Mesenchymal stem cell (in vitro differentiated cells and primary cell): ENCODE measurements at regions not wholly inside any gene's neighbourhood (a gene's known extent, or its start where the extent isn't known, plus 50 kb on each side); places are given as distances from the start of the nearest gene placed in this dataset.

Source experiments
- DNase-seq: peaks from one replicate; pipeline ENCODE4 v3.0.0-alpha.2; 2013
- H2AFZ ChIP-seq: one replicate; pipeline ENCODE4 v1.6.1; 2013; ENCODE audit warnings: low read depth, mild to moderate bottlenecking, control low read depth, inconsistent platforms, low read length, moderate library complexity
- H2AK5ac ChIP-seq: 2 replicates; pipeline ENCODE4 v1.6.1; 2013; ENCODE audit warnings: low read length, moderate library complexity, mild to moderate bottlenecking, inconsistent platforms; ENCODE audit not compliant: severe bottlenecking
- H2BK120ac ChIP-seq: one replicate; pipeline ENCODE4 v1.6.1; 2013; ENCODE audit warnings: low read depth, mild to moderate bottlenecking, inconsistent platforms, low read length, moderate library complexity
- H2BK12ac ChIP-seq, 2 experiments: one replicate each; pipeline ENCODE4 v1.6.1; 2013; ENCODE audit warnings: inconsistent platforms in 2 of 2, low read length in 2 of 2, mild to moderate bottlenecking in 2 of 2, moderate library complexity in 2 of 2, control low read depth in 1 of 2
- H2BK15ac ChIP-seq: one replicate; pipeline ENCODE4 v1.6.1; 2013; ENCODE audit warnings: mild to moderate bottlenecking, low read depth, inconsistent platforms; ENCODE audit not compliant: poor library complexity, severe bottlenecking
- H2BK5ac ChIP-seq: 2 replicates; pipeline ENCODE4 v1.6.1; 2013; ENCODE audit warnings: low read depth, mild to moderate bottlenecking, low read length, control low read depth, inconsistent platforms; ENCODE audit not compliant: poor library complexity, severe bottlenecking
- H3K14ac ChIP-seq, 2 experiments: one replicate each; pipeline ENCODE4 v1.6.1; 2013; ENCODE audit warnings: inconsistent platforms in 2 of 2, low read length in 2 of 2, control low read depth in 1 of 2, mild to moderate bottlenecking in 1 of 2, moderate library complexity in 1 of 2
- H3K18ac ChIP-seq, 2 experiments: one replicate each; pipeline ENCODE4 v1.6.1; 2013; ENCODE audit warnings: inconsistent platforms in 2 of 2, low read length in 2 of 2, control low read depth in 1 of 2, low read depth in 1 of 2, mild to moderate bottlenecking in 1 of 2
- H3K23ac ChIP-seq, 2 experiments: one replicate each; pipeline ENCODE4 v1.6.1; 2013; ENCODE audit warnings: inconsistent platforms in 2 of 2, low read length in 2 of 2, mild to moderate bottlenecking in 2 of 2, moderate library complexity in 2 of 2, control low read depth in 1 of 2
- H3K27ac ChIP-seq: 2 replicates; pipeline ENCODE4 v1.5.1; 2013; ENCODE audit warnings: mild to moderate bottlenecking, moderate library complexity, low read length, control low read depth, inconsistent platforms; ENCODE audit not compliant: poor library complexity, severe bottlenecking
- H3K27me3 ChIP-seq, 2 experiments: 2 replicates each; pipeline versions ENCODE4 v1.6.1 to v1.7.0; 2013; ENCODE audit warnings: low read length in 2 of 2, mild to moderate bottlenecking in 2 of 2, moderate library complexity in 2 of 2, control low read depth in 1 of 2, inconsistent platforms in 1 of 2; ENCODE audit not compliant: control insufficient read depth in 1 of 2, insufficient read depth in 1 of 2
- H3K36me3 ChIP-seq, 2 experiments: 2 replicates each; pipeline versions ENCODE4 v1.6.1 to v1.7.0; 2013; ENCODE audit warnings: low read length in 2 of 2, control low read depth in 1 of 2, inconsistent platforms in 1 of 2, low read depth in 1 of 2, mild to moderate bottlenecking in 1 of 2; ENCODE audit not compliant: insufficient read depth in 2 of 2, control insufficient read depth in 1 of 2
- H3K4ac ChIP-seq, 2 experiments: one replicate each; pipeline ENCODE4 v1.6.1; 2013; ENCODE audit warnings: inconsistent platforms in 2 of 2, low read length in 2 of 2, mild to moderate bottlenecking in 2 of 2, moderate library complexity in 2 of 2, control low read depth in 1 of 2, low read depth in 1 of 2
- H3K4me1 ChIP-seq: 2 replicates; pipeline ENCODE4 v1.6.1; 2013; ENCODE audit warnings: low read depth, low read length, control low read depth; ENCODE audit not compliant: control insufficient read depth, insufficient read depth
- H3K4me2 ChIP-seq: 2 replicates; pipeline ENCODE4 v1.6.1; 2013; ENCODE audit warnings: low read length, mild to moderate bottlenecking, inconsistent platforms; ENCODE audit not compliant: poor library complexity, severe bottlenecking
- H3K4me3 ChIP-seq, 2 experiments: 2 replicates each; pipeline versions ENCODE4 v1.5.1 to v1.7.0; 2013; ENCODE audit warnings: low read length in 2 of 2, mild to moderate bottlenecking in 2 of 2, control low read depth in 1 of 2, low read depth in 1 of 2; ENCODE audit not compliant: insufficient read depth in 1 of 2
- H3K79me1 ChIP-seq: replicated peaks from 2 replicates; pipeline ENCODE4 v1.6.1; 2013; ENCODE audit warnings: mild to moderate bottlenecking, control low read depth, low read length, inconsistent platforms; ENCODE audit not compliant: poor library complexity, severe bottlenecking
- H3K9ac ChIP-seq: 2 replicates; pipeline ENCODE4 v1.7.0; 2013; ENCODE audit warnings: mild to moderate bottlenecking, low read length, moderate library complexity
- H3K9me3 ChIP-seq: 2 replicates; pipeline ENCODE4 v1.7.0; 2013; ENCODE audit warnings: mild to moderate bottlenecking, low read length; ENCODE audit not compliant: control insufficient read depth
- H4K8ac ChIP-seq: one replicate; pipeline ENCODE4 v1.6.1; 2013; ENCODE audit warnings: inconsistent platforms, mild to moderate bottlenecking, low read length, moderate library complexity
- H4K91ac ChIP-seq: one replicate; pipeline ENCODE4 v1.6.1; 2013; ENCODE audit warnings: mild to moderate bottlenecking, low read length, inconsistent platforms
- WGBS: methylation state at CpG from one replicate; pipeline ENCODE4 v1.1.7; 2013; ENCODE audit warnings: mixed read lengths; 5-methylcytosine and 5-hydroxymethylcytosine counted together

GRCh38 chr12:38515912-38516311 is 199.3 kb downstream of the ALG10B start:
- H3K79me1 ChIP-seq: no peaks in the 10 kb centered on the region
- H3K9ac ChIP-seq: no peak overlapping the region
- H3K18ac ChIP-seq: no peak overlapping the region
- no peaks in the 10 kb centered on the region for H3K27me3 ChIP-seq
- no peaks in the 10 kb centered on the region for H3K36me3 ChIP-seq
- no peak overlapping the region for H3K4me2 ChIP-seq
- H2AFZ ChIP-seq: no peak overlapping the region
- no peak overlapping the region for H4K91ac ChIP-seq
- H3K4me1 ChIP-seq: no peaks in the 10 kb centered on the region
- no peak overlapping the region for H3K4me3 ChIP-seq
- H2BK12ac ChIP-seq: no peak overlapping the region
- H2BK15ac ChIP-seq: no peak overlapping the region
- H2BK5ac ChIP-seq: no peak overlapping the region
- H2BK120ac ChIP-seq: no peak overlapping the region
- H3K9me3 ChIP-seq: no peaks in the 10 kb centered on the region
- no peak overlapping the region for H4K8ac ChIP-seq
- H3K27ac ChIP-seq: no peak overlapping the region
- DNase-seq: no peak
- H2AK5ac ChIP-seq: no peak overlapping the region
- H3K23ac ChIP-seq: no peak overlapping the region
- H3K14ac ChIP-seq: no peak overlapping the region
- H3K4ac ChIP-seq: no peak overlapping the region

GRCh38 chr12:38516418-38516817 is 199.8 kb downstream of the ALG10B start:
- no peak overlapping the region for H2AFZ ChIP-seq
- no peak overlapping the region for H3K4me3 ChIP-seq
- no peak overlapping the region for H4K91ac ChIP-seq
- no peaks in the 10 kb centered on the region for H3K4me1 ChIP-seq
- no peak overlapping the region for H2BK120ac ChIP-seq
- DNase-seq: no peak
- H2AK5ac ChIP-seq: no peak overlapping the region
- H3K36me3 ChIP-seq: no peaks in the 10 kb centered on the region
- H2BK12ac ChIP-seq: no peak overlapping the region
- no peak overlapping the region for H2BK5ac ChIP-seq
- no peaks in the 10 kb centered on the region for H3K27me3 ChIP-seq
- WGBS: no CpG with 5 or more reads among the region's 2 CpGs
- no peaks in the 10 kb centered on the region for H3K79me1 ChIP-seq
- no peak overlapping the region for H3K18ac ChIP-seq
- H3K4me2 ChIP-seq: no peak overlapping the region
- no peaks in the 10 kb centered on the region for H3K9me3 ChIP-seq
- no peak overlapping the region for H3K4ac ChIP-seq
- no peak overlapping the region for H4K8ac ChIP-seq
- H3K14ac ChIP-seq: no peak overlapping the region
- H2BK15ac ChIP-seq: no peak overlapping the region
- no peak overlapping the region for H3K9ac ChIP-seq
- H3K27ac ChIP-seq: no peak overlapping the region
- H3K23ac ChIP-seq: no peak overlapping the region

GRCh38 chr12:38523920-38524319 is 207.3 kb downstream of the ALG10B start:
- Histone ChIP-seq H3K4me3 (no peak overlapping the region), H3K36me3 (no peaks in the 10 kb centered on the region), H2BK5ac (no peak overlapping the region), H4K8ac (no peak overlapping the region), H3K14ac (no peak overlapping the region), H2AFZ (no peak overlapping the region), H2BK12ac (no peak overlapping the region), H3K18ac (no peak overlapping the region), H3K9ac (no peak overlapping the region), H3K4ac (no peak overlapping the region), H2BK15ac (no peak overlapping the region), H3K27ac (no peak overlapping the region), H3K79me1 (no peaks in the 10 kb centered on the region), H2AK5ac (no peak overlapping the region), H4K91ac (no peak overlapping the region), H3K9me3 (no peaks in the 10 kb centered on the region), H3K4me1 (no peaks in the 10 kb centered on the region), H2BK120ac (no peak overlapping the region), H3K27me3 (no peaks in the 10 kb centered on the region), H3K23ac (no peak overlapping the region), H3K4me2 (no peak overlapping the region)
- no peak for DNase-seq

GRCh38 chr12:38527631-38528030 is 211.1 kb downstream of the ALG10B start:
- no peak for DNase-seq
- WGBS: 76% methylated on average over 4 of the region's 4 CpGs
- no peak overlapping the region for H3K4ac ChIP-seq

More at GRCh38 chr12:38527631-38528030, 211.1 kb downstream of the ALG10B start:
- Histone ChIP-seq H3K4me3 (no peak overlapping the region), H4K91ac (no peak overlapping the region), H3K4me2 (no peak overlapping the region), H3K9ac (no peak overlapping the region), H3K23ac (no peak overlapping the region), H3K18ac (no peak overlapping the region), H3K79me1 (no peaks in the 10 kb centered on the region), H3K9me3 (no peaks in the 10 kb centered on the region), H3K36me3 (no peaks in the 10 kb centered on the region), H2AK5ac (no peak overlapping the region), H2BK12ac (no peak overlapping the region), H2AFZ (no peak overlapping the region), H2BK5ac (no peak overlapping the region), H3K14ac (no peak overlapping the region), H4K8ac (no peak overlapping the region), H2BK15ac (no peak overlapping the region), H2BK120ac (no peak overlapping the region), H3K4me1 (no peaks in the 10 kb centered on the region), H3K27ac (no peak overlapping the region), H3K27me3 (no peaks in the 10 kb centered on the region)
